GM23338 (cell line): ENCODE measurements at regions not wholly inside any gene's neighbourhood (a gene's known extent, or its start where the extent isn't known, plus 50 kb on each side); places are given as distances from the start of the nearest gene placed in this dataset.

Experiments
- CTCF ChIP-seq, 2 experiments: fragments of 200-600 bp in 1 of 2; sonication (generic) in 1 of 2; conservative IDR thresholded peaks; 2 replicates each; pipeline versions ENCODE4 v1.5.1 to v1.6.1; 2016 to 2017; ENCODE audit warnings: antibody characterized with exemption in 2 of 2, low read depth in 2 of 2, mild to moderate bottlenecking in 2 of 2, moderate library complexity in 1 of 2
- ETS1 ChIP-seq: IDR thresholded peaks from 2 replicates; pipeline ENCODE4 v1.6.1; 2016; ENCODE audit warnings: antibody characterized with exemption
- POLR2AphosphoS5 ChIP-seq: IDR thresholded peaks from 2 replicates; pipeline ENCODE4 v1.6.1; 2016; ENCODE audit warnings: antibody characterized with exemption, low read depth

GRCh38 chr13:111993691-111994090 is 73.3 kb upstream of the SOX1 start:
- TF ChIP-seq CTCF (conservative IDR thresholded peaks at IDR 0.05; ENCODE audit: low read depth in 2 of 2) (no peak), POLR2AphosphoS5 (no peak), ETS1 (no peak)
